SK-N-SH treated with all-trans-retinoic acid at 6 μM for 48 hours (cell line): ENCODE measurements at regions not wholly inside any gene's neighbourhood (a gene's known extent, or its start where the extent isn't known, plus 50 kb on each side); places are given as distances from the start of the nearest gene placed in this dataset.

Experiments
- ATAC-seq: fragments of 200-7000 bp; cut with Tn5 transposase; 3 replicates; pipeline ENCODE4 v1.9.1; 2020; ENCODE audit warnings: mild to moderate bottlenecking, moderate library complexity
- ARNTL ChIP-seq: fragments of 450-650 bp; formaldehyde crosslinking; IDR thresholded peaks from 2 replicates; pipeline ENCODE4 v1.5.0; 2020; ENCODE audit warnings: low read depth, mild to moderate bottlenecking, moderate library complexity, borderline replicate concordance
- BACH2 ChIP-seq: fragments of 250-450 bp; sonication (Bioruptor Pico); IDR thresholded peaks from 2 replicates; pipeline ENCODE4 v1.9.0; 2021; ENCODE audit warnings: mild to moderate bottlenecking, borderline replicate concordance
- CSDC2 ChIP-seq: fragments of 250-450 bp; sonication (Bioruptor Pico); IDR thresholded peaks from 2 replicates; pipeline ENCODE4 v1.5.0; 2020; ENCODE audit warnings: mild to moderate bottlenecking, moderate library complexity
- CSRNP3 ChIP-seq: fragments of 250-450 bp; sonication (Bioruptor Pico); IDR thresholded peaks from 2 replicates; pipeline ENCODE4 v1.5.1; 2021; ENCODE audit warnings: mild to moderate bottlenecking, moderate library complexity
- ESRRG ChIP-seq: fragments of 250-450 bp; sonication (Bioruptor Pico); IDR thresholded peaks from 2 replicates; pipeline ENCODE4 v1.6.1; 2021; ENCODE audit warnings: mild to moderate bottlenecking
- GLIS3 ChIP-seq: fragments of 250-450 bp; sonication (Bioruptor Pico); IDR thresholded peaks from 2 replicates; pipeline ENCODE4 v1.5.0; 2020; ENCODE audit warnings: mild to moderate bottlenecking, moderate library complexity
- ISL1 ChIP-seq: fragments of 250-450 bp; sonication (Bioruptor Pico); IDR thresholded peaks from 2 replicates; pipeline ENCODE4 v2.1.2; 2022; ENCODE audit warnings: mild to moderate bottlenecking, moderate library complexity
- OSR1 ChIP-seq: fragments of 250-450 bp; sonication (Bioruptor Pico); IDR thresholded peaks from 2 replicates; pipeline ENCODE4 v1.8.0; 2022; ENCODE audit warnings: moderate library complexity, mild to moderate bottlenecking, inconsistent platforms
- PATZ1 ChIP-seq: fragments of 250-450 bp; sonication (Bioruptor Pico); IDR thresholded peaks from 2 replicates; pipeline ENCODE4 v1.8.0; 2020; ENCODE audit warnings: mild to moderate bottlenecking, moderate library complexity, borderline replicate concordance
- POU6F1 ChIP-seq: fragments of 250-450 bp; sonication (Bioruptor Pico); IDR thresholded peaks from 2 replicates; pipeline ENCODE4 v1.8.0; 2021; ENCODE audit warnings: low read depth, mild to moderate bottlenecking, moderate library complexity, borderline replicate concordance
- PPARA ChIP-seq: fragments of 250-450 bp; sonication (Bioruptor Pico); IDR thresholded peaks from 2 replicates; pipeline ENCODE4 v1.5.0; 2020; ENCODE audit warnings: mild to moderate bottlenecking, borderline replicate concordance
- RARB ChIP-seq: fragments of 250-450 bp; sonication (Bioruptor Pico); IDR thresholded peaks from 2 replicates; pipeline ENCODE4 v1.8.0; 2021; ENCODE audit warnings: mild to moderate bottlenecking, moderate library complexity
- SNAI2 ChIP-seq: fragments of 250-450 bp; sonication (Bioruptor Pico); IDR thresholded peaks from 2 replicates; pipeline ENCODE4 v1.5.0; 2020; ENCODE audit warnings: mild to moderate bottlenecking, moderate library complexity
- TCF4 ChIP-seq: fragments of 250-450 bp; sonication (Bioruptor Pico); IDR thresholded peaks from 2 replicates; pipeline ENCODE4 v1.8.0; 2021; ENCODE audit warnings: mild to moderate bottlenecking, moderate library complexity, borderline replicate concordance
- TOX ChIP-seq: fragments of 250-450 bp; sonication (Bioruptor Pico); IDR thresholded peaks from 2 replicates; pipeline ENCODE4 v1.8.0; 2021; ENCODE audit warnings: mild to moderate bottlenecking, moderate library complexity, borderline replicate concordance
- TSHZ2 ChIP-seq: fragments of 250-450 bp; sonication (Bioruptor Pico); IDR thresholded peaks from 2 replicates; pipeline ENCODE4 v1.5.0; 2020; ENCODE audit warnings: mild to moderate bottlenecking, moderate library complexity
- ZC3H10 ChIP-seq: fragments of 250-450 bp; sonication (Bioruptor Pico); IDR thresholded peaks from 2 replicates; pipeline ENCODE4 v1.5.1; 2021; ENCODE audit warnings: mild to moderate bottlenecking, moderate library complexity
- ZFP3 ChIP-seq: fragments of 250-450 bp; sonication (Bioruptor Pico); IDR thresholded peaks from 2 replicates; pipeline ENCODE4 v1.5.0; 2020; ENCODE audit warnings: mild to moderate bottlenecking, moderate library complexity
- ZFP30 ChIP-seq: fragments of 450-650 bp; formaldehyde crosslinking; IDR thresholded peaks from 2 replicates; pipeline ENCODE4 v1.5.0; 2022; ENCODE audit warnings: mild to moderate bottlenecking, moderate library complexity
- ZNF565 ChIP-seq: fragments of 450-650 bp; formaldehyde crosslinking; conservative IDR thresholded peaks from 2 replicates; pipeline ENCODE4 v1.5.0; 2020; ENCODE audit warnings: low read depth, mild to moderate bottlenecking, moderate library complexity
- ZNF70 ChIP-seq: fragments of 450-650 bp; formaldehyde crosslinking; IDR thresholded peaks from 2 replicates; pipeline ENCODE4 v1.5.0; 2020; ENCODE audit warnings: mild to moderate bottlenecking, moderate library complexity

GRCh38 chr6:88545991-88546390 lies 379.8 kb upstream of the CNR1 start:
- no peak for TF ChIP-seq RARB (CRISPR knock-in tag)
- no peak for TF ChIP-seq TOX
- TF ChIP-seq ZFP30 (CRISPR knock-in tag): no peak
- TF ChIP-seq TSHZ2 (CRISPR knock-in tag): no peak
- no peak for TF ChIP-seq ZC3H10 (CRISPR knock-in tag)
- TF ChIP-seq CSDC2: no peak
- no peak for TF ChIP-seq SNAI2 (CRISPR knock-in tag)
- TF ChIP-seq ESRRG: no peak
- TF ChIP-seq ZNF565 (CRISPR knock-in tag): no peak
- no peak for TF ChIP-seq ZFP3 (CRISPR knock-in tag)
- no peak for TF ChIP-seq ZNF70 (CRISPR knock-in tag)
- no peak for TF ChIP-seq POU6F1 (CRISPR knock-in tag)
- no peak for TF ChIP-seq TCF4 (CRISPR knock-in tag)
- TF ChIP-seq PPARA (CRISPR knock-in tag): no peak
- no peak for TF ChIP-seq ARNTL (CRISPR knock-in tag)
- no peak for TF ChIP-seq ISL1 (CRISPR knock-in tag)
- TF ChIP-seq GLIS3 (CRISPR knock-in tag): no peak
- no peak for TF ChIP-seq OSR1 (CRISPR knock-in tag)
- no peak for TF ChIP-seq PATZ1 (CRISPR knock-in tag)
- TF ChIP-seq CSRNP3 (CRISPR knock-in tag): no peak
- ATAC-seq: no peak

GRCh38 chr6:88544986-88545612 lies 379.0 kb upstream of the CNR1 start:
- TF ChIP-seq TSHZ2 (CRISPR knock-in tag) (no peak), RARB (CRISPR knock-in tag) (no peak), POU6F1 (CRISPR knock-in tag) (no peak), ZNF70 (CRISPR knock-in tag) (no peak), ZC3H10 (CRISPR knock-in tag) (no peak), ISL1 (CRISPR knock-in tag) (no peak), BACH2 (CRISPR knock-in tag) (no peak), ARNTL (CRISPR knock-in tag) (no peak), SNAI2 (CRISPR knock-in tag) (no peak), CSDC2 (no peak), TOX (no peak), TCF4 (CRISPR knock-in tag) (no peak), PPARA (CRISPR knock-in tag) (no peak), OSR1 (CRISPR knock-in tag) (no peak), ESRRG (no peak), GLIS3 (CRISPR knock-in tag) (no peak), ZFP30 (CRISPR knock-in tag) (no peak), CSRNP3 (CRISPR knock-in tag) (no peak)
- no peak for ATAC-seq
